SK-N-MC (cell line): ENCODE measurements at regions not wholly inside any gene's neighbourhood (a gene's known extent, or its start where the extent isn't known, plus 50 kb on each side); places are given as distances from the start of the nearest gene placed in this dataset.

Experiments used
- EZH2 ChIP-seq: fragments of 200-600 bp; sonication (generic); IDR thresholded peaks from one replicate; pipeline ENCODE4 v1.6.1; 2017; ENCODE audit warnings: antibody characterized with exemption
- POLR2AphosphoS5 ChIP-seq: IDR thresholded peaks from 2 replicates; pipeline ENCODE4 v1.6.1; 2012; ENCODE audit warnings: mild to moderate bottlenecking, low read depth, low read length, borderline replicate concordance

- no peak for TF ChIP-seq EZH2
- no peak for TF ChIP-seq POLR2AphosphoS5
Observed at GRCh38 chr21:27814226-27814625, 847.3 kb upstream of the ADAMTS5 start.
